ENCODE measurements at regions not wholly inside any gene's neighbourhood (a gene's known extent, or its start where the extent isn't known, plus 50 kb on each side); places are given as distances from the start of the nearest gene placed in this dataset.

- FAIRE-seq (no peak), DNase-seq (ENCODE audit: low read depth in 1 of 2, low spot score in 1 of 2) (no peak), ATAC-seq (no peak)
- 91% methylated on average over 2 of the region's 2 CpGs for WGBS (ENCODE audit: missing lambda C conversion rate)
- Histone ChIP-seq H3K27ac (no peak overlapping the region), H3K4me1 (no peaks in the 10 kb centered on the region), H3K4me2 (no peak overlapping the region), H3K9me3 (no peaks in the 10 kb centered on the region), H3K4me3 (no peak overlapping the region)
- ChIA-PET POLR2A (no interaction called here), CTCF (no interaction called here)
- TF ChIP-seq EP300 (IDR thresholded peaks at IDR 0.05) (no peak), ZC3H11A (IDR thresholded peaks at IDR 0.05) (no peak), ZNF302 (CRISPR knock-in tag; IDR thresholded peaks at IDR 0.05) (no peak), CBX2 (IDR thresholded peaks at IDR 0.05; ENCODE audit: borderline replicate concordance, low read depth) (no peak), RARB (CRISPR knock-in tag; IDR thresholded peaks at IDR 0.05) (no peak)
Measured at GRCh38 chr9:109599131-109599530, 101.0 kb upstream of the PTPN3 start.

- Histone ChIP-seq H3K4me1 (no peaks in the 10 kb centered on the region), H3K27ac (no peak overlapping the region), H3K9me3 (no peaks in the 10 kb centered on the region), H3K4me2 (no peak overlapping the region), H3K4me3 (no peak overlapping the region)
- ATAC-seq (no peak), DNase-seq (ENCODE audit: low read depth in 1 of 2, low spot score in 1 of 2) (no peak), FAIRE-seq (no peak)
- CTCF ChIA-PET: interaction anchor here (0.7 kb wide), 1 partner anchor 12 kb away, joined by 3 read pairs; no protein-coding TSS in a partner anchor
- no peak for TF ChIP-seq MYC (IDR thresholded peaks at IDR 0.05; ENCODE audit: borderline replicate concordance, low read length)
- TF ChIP-seq FOXS1 (CRISPR knock-in tag; IDR thresholded peaks at IDR 0.05): no peak
- TF ChIP-seq ATOH8 (CRISPR knock-in tag; IDR thresholded peaks at IDR 0.05; ENCODE audit: low read depth): no peak
- no peak for TF ChIP-seq GATA3 (IDR thresholded peaks at IDR 0.05; ENCODE audit: borderline replicate concordance)
- no peak for TF ChIP-seq FOSL2 (IDR thresholded peaks at IDR 0.05)
- no peak for TF ChIP-seq FOSL2 (CRISPR knock-in tag; IDR thresholded peaks at IDR 0.05)
- TF ChIP-seq PHF8 (IDR thresholded peaks at IDR 0.05; ENCODE audit: borderline replicate concordance, low read depth): no peak
- TF ChIP-seq HDAC2 (IDR thresholded peaks at IDR 0.05): no peak
- TF ChIP-seq RFX5 (IDR thresholded peaks at IDR 0.05): no peak
- TF ChIP-seq, protein P1, sequence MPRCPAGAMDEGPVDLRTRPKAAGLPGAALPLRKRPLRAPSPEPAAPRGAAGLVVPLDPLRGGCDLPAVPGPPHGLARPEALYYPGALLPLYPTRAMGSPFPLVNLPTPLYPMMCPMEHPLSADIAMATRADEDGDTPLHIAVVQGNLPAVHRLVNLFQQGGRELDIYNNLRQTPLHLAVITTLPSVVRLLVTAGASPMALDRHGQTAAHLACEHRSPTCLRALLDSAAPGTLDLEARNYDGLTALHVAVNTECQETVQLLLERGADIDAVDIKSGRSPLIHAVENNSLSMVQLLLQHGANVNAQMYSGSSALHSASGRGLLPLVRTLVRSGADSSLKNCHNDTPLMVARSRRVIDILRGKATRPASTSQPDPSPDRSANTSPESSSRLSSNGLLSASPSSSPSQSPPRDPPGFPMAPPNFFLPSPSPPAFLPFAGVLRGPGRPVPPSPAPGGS (IDR thresholded peaks at IDR 0.05): no peak
- TF ChIP-seq SREBF2 (IDR thresholded peaks at IDR 0.05): no peak
- TF ChIP-seq, protein P2, sequence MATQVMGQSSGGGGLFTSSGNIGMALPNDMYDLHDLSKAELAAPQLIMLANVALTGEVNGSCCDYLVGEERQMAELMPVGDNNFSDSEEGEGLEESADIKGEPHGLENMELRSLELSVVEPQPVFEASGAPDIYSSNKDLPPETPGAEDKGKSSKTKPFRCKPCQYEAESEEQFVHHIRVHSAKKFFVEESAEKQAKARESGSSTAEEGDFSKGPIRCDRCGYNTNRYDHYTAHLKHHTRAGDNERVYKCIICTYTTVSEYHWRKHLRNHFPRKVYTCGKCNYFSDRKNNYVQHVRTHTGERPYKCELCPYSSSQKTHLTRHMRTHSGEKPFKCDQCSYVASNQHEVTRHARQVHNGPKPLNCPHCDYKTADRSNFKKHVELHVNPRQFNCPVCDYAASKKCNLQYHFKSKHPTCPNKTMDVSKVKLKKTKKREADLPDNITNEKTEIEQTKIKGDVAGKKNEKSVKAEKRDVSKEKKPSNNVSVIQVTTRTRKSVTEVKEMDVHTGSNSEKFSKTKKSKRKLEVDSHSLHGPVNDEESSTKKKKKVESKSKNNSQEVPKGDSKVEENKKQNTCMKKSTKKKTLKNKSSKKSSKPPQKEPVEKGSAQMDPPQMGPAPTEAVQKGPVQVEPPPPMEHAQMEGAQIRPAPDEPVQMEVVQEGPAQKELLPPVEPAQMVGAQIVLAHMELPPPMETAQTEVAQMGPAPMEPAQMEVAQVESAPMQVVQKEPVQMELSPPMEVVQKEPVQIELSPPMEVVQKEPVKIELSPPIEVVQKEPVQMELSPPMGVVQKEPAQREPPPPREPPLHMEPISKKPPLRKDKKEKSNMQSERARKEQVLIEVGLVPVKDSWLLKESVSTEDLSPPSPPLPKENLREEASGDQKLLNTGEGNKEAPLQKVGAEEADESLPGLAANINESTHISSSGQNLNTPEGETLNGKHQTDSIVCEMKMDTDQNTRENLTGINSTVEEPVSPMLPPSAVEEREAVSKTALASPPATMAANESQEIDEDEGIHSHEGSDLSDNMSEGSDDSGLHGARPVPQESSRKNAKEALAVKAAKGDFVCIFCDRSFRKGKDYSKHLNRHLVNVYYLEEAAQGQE (IDR thresholded peaks at IDR 0.05): no peak
- no peak for TF ChIP-seq NFE2L2 (conservative IDR thresholded peaks at IDR 0.05; ENCODE audit: low read length)
- TF ChIP-seq RARB (CRISPR knock-in tag; IDR thresholded peaks at IDR 0.05): no peak
- no peak for TF ChIP-seq KDM1A (IDR thresholded peaks at IDR 0.05; ENCODE audit: low read depth)
- TF ChIP-seq MAX (IDR thresholded peaks at IDR 0.05): no peak
- 23% methylated on average over 6 of the region's 6 CpGs for WGBS (ENCODE audit: missing lambda C conversion rate)
- POLR2A ChIA-PET: no interaction called here
Measured at GRCh38 chr9:109599711-109600110, 101.6 kb upstream of the PTPN3 start.

- Histone ChIP-seq H3K27ac (no peak overlapping the region), H3K9me3 (no peaks in the 10 kb centered on the region), H3K4me2 (no peak overlapping the region), H3K4me1 (no peaks in the 10 kb centered on the region), H3K4me3 (no peak overlapping the region)
- no peak for DNase-seq (ENCODE audit: low read depth in 1 of 2, low spot score in 1 of 2)
- ChIA-PET CTCF (interaction anchor here (0.7 kb wide), 1 partner anchor 11 kb away, joined by 3 read pairs; no protein-coding TSS in a partner anchor), POLR2A (no interaction called here)
- whole genome bisulfite sequencing (ENCODE audit: missing lambda C conversion rate): 29% methylated on average over 2 of the region's 2 CpGs
- no peak for FAIRE-seq
- peak; percentile 24 to 39; a peak in 2 of 6 replicates for ATAC-seq
- TF ChIP-seq NFE2L2 (conservative IDR thresholded peaks at IDR 0.05; ENCODE audit: low read length) (no peak), MAZ (IDR thresholded peaks at IDR 0.05; ENCODE audit: borderline replicate concordance, low read depth, low read length) (no peak), EP300 (IDR thresholded peaks at IDR 0.05) (no peak), FOSL2 (IDR thresholded peaks at IDR 0.05) (no peak), FOSL2 (CRISPR knock-in tag; IDR thresholded peaks at IDR 0.05) (no peak), KDM1A (IDR thresholded peaks at IDR 0.05; ENCODE audit: low read depth) (no peak), ZNF302 (CRISPR knock-in tag; IDR thresholded peaks at IDR 0.05) (no peak), ZC3H11A (IDR thresholded peaks at IDR 0.05) (no peak), TFCP2L1 (CRISPR knock-in tag; IDR thresholded peaks at IDR 0.05) (no peak), JUNB (IDR thresholded peaks at IDR 0.05) (no peak), MAFK (IDR thresholded peaks at IDR 0.05; ENCODE audit: partially characterized antibody) (no peak), EHMT2 (IDR thresholded peaks at IDR 0.05; ENCODE audit: low read depth) (no peak), ZSCAN20 (CRISPR knock-in tag; IDR thresholded peaks at IDR 0.05) (no peak), HOXA7 (CRISPR knock-in tag; IDR thresholded peaks at IDR 0.05) (no peak), CBX2 (IDR thresholded peaks at IDR 0.05; ENCODE audit: borderline replicate concordance, low read depth) (no peak)
- TF ChIP-seq, protein P3, sequence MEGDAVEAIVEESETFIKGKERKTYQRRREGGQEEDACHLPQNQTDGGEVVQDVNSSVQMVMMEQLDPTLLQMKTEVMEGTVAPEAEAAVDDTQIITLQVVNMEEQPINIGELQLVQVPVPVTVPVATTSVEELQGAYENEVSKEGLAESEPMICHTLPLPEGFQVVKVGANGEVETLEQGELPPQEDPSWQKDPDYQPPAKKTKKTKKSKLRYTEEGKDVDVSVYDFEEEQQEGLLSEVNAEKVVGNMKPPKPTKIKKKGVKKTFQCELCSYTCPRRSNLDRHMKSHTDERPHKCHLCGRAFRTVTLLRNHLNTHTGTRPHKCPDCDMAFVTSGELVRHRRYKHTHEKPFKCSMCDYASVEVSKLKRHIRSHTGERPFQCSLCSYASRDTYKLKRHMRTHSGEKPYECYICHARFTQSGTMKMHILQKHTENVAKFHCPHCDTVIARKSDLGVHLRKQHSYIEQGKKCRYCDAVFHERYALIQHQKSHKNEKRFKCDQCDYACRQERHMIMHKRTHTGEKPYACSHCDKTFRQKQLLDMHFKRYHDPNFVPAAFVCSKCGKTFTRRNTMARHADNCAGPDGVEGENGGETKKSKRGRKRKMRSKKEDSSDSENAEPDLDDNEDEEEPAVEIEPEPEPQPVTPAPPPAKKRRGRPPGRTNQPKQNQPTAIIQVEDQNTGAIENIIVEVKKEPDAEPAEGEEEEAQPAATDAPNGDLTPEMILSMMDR (IDR thresholded peaks at IDR 0.05): no peak
Measured at GRCh38 chr9:109600142-109600541, 102.0 kb upstream of the PTPN3 start.
